NK-92 treated with Interleukin-12 subunit alpha and Interleukin-12 subunit beta, amount 100 ng/mL, for 24 hours (cell line): ENCODE measurements at regions not wholly inside any gene's neighbourhood (a gene's known extent, or its start where the extent isn't known, plus 50 kb on each side); places are given as distances from the start of the nearest gene placed in this dataset.
"Not testable (repeated sequence)": the region's sequence is repeated elsewhere in the genome, so short reads cannot be mapped to it uniquely, and the experiment has no call there.

ENCODE experiments used
- DNase-seq: peaks from one replicate; lab custom pipeline; 2025; lab: John Stamatoyannopoulos, UW

DNA sequence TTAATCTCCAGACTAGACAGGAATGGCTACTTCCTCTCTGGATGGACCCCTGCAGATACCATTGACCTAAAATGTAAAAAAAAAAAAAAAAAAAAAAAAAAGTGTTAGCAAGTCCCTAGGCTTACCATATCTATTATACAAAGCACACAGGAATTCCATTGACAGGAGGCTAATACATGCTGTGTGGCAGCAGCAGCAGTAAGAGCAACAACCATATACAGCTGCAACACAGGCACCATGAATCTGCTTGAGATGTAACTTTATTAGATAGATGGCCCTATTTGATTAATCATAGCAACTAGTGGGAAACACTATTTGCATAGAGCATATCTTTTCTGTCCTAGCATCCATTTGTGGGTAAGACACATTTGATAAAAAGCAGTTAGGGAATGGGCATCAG, 1447.1 kb downstream of the FAM181B start:
- DNase-seq = no peak

DNA sequence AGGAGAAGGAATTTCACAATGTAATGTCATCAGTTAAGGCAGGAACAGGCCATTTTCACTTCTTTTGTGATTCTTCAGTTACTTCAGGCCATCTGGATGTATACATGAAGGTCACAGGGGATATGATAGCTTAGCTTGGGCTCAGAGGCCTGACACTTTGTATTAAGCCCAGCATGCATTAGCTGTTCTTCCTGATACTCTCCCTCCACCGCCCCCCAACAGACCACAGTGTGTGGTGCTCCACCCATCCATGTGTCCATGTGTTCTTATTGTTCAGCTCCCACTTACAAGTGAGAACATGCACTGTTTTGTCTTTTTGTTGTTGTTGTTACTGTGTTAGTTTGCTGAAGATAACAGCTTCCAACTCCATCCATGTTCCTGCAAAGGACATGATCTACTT, 1453.4 kb downstream of the FAM181B start:
- not testable (repeated sequence) for DNase-seq

DNA sequence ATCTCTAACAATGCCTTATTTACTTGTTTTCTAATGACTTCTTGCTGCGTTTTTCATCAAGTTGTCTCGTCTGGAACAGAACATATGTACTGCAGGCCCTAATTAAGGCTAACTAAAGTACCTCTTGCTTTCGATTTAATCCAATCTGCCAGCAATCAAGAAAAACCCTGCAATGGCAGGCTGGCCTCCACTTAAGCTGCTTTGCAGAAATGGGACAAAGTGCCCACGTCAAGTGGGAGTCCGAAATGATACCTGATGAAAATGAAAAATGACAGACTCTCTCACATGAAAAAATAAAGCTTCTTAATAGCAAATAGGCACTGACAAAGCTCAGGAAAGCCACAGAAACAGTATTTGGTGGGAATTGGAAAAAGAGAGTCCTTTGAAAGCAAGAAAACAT, 1454.7 kb downstream of the FAM181B start:
- DNase-seq = no peak

DNA sequence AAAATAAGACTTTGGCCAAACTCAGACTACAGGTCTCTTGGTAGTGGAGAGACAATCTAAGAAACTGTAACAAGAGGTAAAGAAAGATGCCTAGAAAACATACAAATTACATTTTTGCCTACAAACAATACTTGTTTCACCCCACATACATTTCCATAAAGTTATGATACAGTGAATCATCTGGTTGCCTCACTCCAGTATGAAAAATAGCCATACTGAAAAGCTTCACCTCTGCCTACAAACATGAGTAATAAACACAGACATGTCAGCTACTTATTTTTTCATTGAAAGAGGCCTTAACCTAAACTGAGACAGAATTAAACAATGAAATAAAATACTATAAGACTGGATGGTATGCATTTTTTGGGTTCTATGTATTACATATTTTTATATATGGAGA, 1463.0 kb downstream of the FAM181B start:
- no peak for DNase-seq

DNA sequence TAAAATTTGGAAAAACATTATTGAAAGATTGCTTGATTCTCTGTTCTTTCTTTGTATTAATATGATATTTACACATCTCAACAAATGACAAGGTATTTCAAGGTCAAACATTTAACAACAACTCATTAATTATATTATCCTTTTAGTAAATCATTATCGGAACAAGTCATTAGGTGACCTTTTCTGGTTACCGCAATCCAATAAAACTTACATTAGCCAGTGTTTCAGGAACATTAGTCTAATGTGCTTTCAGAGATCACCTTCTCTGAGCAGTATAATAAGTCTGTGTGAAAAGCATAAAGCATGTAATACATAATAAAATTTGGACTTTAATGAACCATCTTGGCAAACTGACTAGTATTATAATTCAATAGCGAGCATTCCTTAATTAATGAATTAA, 1466.4 kb downstream of the FAM181B start:
- DNase-seq = no peak

DNA sequence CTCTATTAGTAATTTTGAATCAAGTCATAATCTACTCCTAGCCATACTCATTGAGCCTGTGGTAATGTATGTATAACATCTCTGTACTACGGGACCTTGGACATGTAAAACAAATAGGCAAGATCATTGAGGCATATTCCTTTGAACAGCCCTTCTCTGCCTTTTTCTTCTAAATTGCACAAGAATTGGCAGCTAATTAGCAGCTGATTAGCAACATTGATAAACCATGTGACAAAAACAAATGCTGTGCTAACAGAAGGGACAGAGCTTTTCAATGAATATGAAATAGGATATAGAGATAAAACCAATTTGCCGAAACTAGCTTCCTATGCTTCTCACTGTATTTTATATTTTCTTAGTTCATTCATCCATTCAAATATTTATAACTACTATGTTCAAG, 1474.2 kb downstream of the FAM181B start:
- no peak for DNase-seq

DNA sequence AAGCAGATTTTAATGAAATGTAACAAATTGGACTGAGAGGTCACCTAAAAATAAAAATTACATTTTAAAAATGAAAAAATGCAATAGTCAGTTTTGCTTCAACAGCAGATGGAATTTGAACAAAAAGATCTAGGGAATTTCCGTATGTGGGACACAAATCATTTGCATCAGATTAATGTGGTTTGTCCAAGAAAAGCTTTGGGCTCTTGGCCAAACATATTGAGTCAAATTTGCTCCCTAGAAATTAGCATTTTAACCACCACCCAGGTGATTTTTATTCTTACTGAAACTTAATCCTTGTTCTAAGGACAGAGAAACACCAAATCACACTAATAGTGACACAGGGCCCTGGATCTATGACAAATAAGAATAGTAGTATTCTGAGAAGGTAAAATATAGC, 1477.8 kb downstream of the FAM181B start:
- no peak for DNase-seq

DNA sequence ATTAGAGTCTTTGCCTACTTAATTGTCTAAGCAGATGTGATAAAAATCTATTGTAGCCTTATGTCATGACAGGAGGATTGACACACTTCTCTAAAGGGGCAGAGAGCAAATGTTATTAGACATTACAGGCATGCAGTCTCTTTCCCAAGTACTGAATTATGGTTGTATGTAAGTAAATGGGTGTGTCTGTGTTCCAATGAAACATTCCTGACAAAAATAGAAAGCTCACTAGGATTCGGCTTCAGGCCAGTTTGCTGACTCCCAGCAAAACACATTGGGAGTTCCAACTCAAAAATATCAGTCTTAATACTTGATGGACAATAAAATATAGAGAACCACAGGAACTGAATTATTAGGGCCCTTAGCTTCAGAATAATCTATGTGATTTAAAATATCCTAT, 1480.4 kb downstream of the FAM181B start:
- no peak for DNase-seq

DNA sequence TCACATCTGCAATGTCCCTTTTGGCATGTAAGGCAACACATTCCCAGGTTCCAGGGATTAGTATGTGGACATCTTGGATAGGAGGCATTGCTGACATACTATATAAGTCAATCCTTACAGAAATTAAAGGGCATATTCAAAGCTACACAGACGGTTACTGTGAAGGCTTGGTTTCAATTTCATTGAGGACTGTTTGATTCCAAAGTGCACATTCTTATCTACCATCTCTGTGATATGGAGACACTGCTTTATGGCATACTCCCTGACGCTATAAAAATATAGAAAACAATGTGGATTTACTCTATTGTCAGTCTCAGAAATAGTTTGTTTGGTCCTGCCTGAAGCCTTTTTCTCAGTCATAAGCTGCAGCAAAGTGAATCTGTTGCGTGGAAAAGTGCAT, 1486.7 kb downstream of the FAM181B start:
- no peak for DNase-seq

DNA sequence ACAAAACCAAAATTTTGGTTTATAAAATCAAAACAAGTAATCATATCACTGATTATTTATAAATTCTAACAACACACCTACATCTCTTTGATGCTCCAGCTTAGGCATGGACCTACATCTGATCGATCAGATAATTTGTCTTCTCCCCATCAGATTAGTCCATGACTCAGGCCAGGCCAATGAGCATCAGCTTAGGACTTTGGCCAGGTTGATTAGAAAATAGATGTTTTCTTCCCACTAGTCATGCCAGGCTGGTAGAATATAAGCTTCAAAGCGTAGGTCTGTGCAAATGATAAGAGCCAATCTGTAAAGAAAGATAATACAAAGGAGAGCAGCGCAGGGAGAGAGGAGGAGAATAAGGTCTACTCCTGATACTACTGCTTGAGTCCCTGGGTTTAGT, 1487.9 kb downstream of the FAM181B start:
- DNase-seq = no peak

DNA sequence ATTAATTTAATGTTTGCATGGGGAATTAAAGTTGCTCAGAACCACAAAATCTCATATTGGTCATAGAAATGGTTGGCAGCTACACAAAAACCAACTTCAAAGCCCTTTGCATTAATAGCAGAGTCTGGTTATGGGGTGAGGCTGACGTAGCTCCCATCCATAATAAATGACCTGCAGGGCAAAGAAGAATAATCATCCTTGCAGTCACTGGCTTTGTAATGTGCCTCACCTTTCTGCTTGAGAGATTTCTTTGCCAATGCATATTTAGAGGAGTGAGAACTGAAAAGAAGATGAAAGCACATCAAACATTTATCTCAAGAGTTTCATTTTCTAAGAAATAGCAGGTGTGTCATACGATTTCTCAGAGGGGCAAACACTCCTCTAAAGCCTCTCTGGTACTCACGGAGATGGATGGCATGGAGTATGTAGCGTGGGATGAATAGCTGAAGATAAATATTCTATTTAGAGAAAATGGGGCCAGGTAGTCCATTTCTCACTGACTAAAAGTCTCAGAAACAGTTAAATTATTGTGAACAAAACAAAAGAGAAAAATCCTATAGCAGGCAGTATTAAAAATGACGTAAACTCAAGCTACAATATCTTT, 1491.9 kb downstream of the FAM181B start:
- no peak for DNase-seq

DNA sequence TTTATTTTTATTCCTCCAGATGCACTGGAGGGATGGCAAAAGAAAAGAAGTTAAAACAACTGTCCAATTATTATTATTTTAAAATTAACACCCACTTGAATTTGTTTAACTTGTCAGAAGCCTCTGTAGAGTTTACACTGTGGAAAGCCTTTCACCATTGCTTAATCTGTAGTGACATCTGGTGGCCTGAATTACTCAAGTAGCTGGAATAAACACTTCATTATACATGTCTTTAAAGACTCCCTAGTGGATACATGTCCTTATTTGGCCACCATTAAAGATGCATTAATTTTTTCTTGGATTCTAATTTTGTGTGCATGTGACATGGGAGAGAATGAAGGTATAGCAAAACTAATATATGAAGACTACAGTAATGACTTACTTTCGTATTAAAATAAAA, 1496.5 kb downstream of the FAM181B start:
- no peak for DNase-seq

DNA sequence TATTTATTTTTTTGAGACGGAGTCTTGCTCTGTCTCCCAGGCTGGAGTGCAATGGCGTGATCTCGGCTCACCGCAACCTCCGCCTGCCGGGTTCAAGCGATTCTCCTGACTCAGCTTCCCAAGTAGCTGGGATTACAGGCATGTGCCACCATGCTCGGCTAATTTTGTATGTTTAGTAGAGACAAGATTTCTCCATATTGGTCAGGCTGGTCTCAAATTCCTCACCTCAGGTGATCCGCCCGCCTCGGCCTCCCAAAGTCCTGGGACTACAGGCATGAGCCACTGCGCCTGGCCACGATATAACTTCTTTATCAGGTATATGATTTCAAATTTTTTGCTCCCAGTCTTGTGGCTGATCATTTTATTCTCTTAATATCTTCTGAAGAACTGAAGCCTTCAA, 1506.3 kb downstream of the FAM181B start:
- not testable (repeated sequence) for DNase-seq

DNA sequence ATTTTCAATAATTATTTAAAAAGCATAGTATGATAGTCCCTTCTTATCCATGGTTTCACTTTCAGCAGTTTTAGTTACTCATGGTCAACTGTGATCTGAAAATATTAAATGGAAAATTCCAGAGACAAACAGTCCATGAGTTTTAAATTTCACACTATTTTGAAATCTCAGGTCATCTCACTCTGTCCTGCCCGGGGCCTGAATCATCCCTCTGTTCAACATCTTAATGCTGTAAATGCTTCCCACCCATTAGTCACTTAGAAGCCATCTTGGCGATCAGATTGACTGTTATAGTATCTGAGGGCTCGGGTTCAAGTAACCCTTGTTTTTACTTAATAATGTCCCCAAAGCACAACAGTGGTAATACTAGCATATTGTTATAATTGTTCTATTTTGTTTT, 1509.3 kb downstream of the FAM181B start:
- DNase-seq = no peak

DNA sequence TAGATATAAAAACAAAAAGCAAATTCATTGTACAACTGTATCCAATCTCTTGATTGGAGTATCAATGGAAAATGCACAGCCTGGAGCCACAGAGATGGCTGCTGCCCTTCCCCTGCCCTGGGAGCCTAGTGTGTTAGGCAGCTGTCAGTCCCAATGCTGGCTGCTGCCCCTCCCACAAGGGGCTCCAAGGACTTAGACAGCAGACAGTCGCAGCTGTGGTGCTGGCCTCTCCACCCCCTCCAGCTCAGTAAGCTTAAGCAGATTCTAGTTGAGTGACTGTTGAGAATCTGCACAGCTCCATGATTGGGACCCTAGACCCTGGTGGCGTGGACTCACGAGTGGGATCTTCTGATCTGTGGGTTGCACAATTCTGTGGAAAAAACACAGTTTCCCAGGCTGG, 1511.2 kb downstream of the FAM181B start:
- no peak for DNase-seq

DNA sequence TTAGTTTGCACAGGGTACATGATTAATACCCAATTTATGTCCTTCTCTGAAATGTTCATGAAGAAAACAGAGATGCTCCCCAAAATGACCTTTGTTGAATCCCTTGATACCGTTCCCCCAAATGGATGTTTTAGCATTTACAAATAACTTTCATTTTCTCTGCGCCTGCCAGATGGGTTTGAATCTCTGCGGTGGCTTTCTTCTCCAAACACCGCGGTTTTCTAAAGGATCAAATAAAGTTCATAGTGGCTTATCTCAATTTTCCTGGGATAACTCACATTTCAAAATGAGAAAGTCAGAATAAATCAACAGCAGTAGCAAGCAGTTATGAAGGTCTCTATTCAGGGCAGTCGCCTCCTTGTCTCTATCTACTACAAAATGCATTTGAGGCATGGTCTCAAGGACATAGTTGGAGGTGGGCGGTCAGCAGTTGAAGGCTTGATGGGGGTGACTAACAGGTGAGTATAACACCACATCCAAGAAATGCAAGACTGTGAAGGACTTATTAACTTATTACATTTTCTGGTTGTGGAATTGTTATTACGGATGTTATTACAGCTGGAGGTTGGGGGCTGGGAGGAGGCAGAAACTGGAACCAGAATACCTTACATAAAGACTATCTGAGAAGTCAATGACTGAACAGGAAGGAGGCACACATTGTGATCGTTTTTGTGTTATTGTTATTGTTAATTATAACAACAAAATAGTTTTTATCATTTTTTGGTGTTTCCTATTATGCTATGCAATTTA, 1513.3 kb downstream of the FAM181B start:
- DNase-seq = no peak

DNA sequence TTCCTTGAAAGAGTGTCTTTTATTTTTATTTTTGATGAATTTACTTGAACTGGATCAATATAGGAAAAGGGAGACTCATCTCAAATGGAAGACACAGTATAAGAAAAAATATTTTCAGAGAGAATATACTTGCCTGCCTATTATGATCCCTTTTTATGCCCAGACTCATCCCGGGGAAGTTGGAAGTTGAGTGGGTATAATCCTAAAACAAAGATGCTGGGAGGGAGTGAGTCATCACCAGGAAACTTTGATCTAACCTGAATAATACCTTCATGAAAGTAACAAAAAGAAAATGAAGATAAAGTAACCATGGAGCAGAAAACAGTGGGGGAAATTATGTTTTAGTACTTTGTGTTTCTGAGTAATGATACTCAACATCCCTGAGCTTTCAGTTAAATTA, 1514.0 kb downstream of the FAM181B start:
- DNase-seq = no peak

DNA sequence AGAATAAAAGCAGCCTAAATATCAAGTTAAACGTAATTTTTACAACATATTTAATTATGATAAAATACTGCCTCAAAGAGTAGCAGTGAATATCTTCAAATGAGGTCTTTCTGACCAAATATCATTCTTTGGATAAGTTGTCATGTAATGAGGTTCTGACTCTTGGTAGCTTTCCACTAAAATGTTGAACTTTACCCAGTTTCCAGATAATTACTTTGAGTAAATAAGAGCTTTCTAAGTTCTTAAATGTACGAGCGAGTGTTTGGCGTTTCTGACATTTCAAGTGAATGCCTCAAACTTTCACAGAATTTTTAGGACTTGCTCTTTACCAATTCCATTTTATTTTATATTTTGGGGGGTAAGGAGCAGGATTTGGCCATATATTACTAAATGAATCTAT, 1515.2 kb downstream of the FAM181B start:
- no peak for DNase-seq

DNA sequence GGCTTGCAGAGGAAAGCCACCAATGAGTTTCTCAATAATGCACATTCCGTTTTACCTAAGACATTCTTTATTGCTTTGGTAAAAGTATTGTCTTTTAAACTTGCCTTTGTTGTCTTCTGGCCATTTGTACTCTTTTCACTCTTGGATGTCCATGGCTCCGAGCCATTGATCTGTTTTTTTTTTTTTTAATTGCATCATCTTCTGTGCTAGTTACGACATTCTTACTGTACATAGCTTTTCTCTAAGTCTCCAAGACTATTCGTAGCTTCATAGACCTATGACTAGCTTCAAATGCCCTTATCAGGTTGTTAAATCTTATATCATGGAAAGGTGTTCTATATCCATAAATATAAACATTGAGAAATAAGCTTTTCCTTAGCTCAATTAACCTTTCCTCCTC, 1522.6 kb downstream of the FAM181B start:
- DNase-seq = no peak

DNA sequence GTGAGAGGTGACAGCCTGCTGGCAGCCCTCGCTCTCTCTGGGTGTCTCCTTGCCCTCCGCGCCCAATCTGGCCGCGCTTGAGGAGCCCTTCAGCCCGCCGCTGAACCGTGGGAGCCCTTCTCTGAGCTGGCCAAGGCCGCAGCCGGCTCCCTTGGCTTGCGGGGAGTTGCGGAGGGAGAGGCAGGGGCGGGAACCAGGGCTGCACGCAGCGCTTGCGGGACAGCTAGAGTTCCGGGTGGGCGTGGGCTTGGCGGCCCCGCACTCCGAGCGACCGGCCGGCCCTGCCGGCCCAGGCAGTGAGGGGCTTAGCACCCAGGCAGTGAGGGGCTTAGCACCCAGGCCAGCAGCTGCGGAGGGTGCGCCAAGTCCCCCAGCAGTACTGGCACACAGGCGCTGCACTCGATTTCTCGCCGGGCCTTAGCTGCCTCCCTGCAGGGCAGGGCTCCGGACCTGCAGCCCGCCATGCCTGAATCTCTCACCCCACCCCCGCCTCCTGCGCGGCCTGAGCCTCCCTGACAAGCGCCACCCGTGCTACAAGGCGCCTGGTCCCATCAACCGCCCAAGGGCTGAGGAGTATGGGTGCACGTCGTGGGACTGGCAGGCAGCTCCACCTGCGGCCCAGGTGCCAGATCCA, 1526.1 kb downstream of the FAM181B start:
- no peak for DNase-seq

DNA sequence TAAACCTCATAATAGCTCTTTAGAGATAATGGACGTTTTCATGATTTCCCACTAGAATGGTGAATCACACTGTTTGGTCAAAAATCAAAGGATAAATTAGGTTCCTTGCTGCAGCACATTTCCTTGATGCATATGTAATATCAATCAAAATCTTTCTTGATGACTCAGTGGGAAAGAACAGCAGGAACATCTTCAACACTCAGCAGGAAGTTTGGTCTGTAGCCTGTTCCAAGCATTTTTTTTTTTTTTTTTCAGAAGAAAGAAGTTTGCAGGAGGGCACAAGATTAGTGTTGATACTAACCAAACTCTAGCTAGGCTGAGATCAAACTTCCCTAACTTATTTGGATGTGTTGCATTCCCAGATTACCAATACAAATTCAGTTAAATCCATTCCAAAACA, 1529.8 kb downstream of the FAM181B start:
- DNase-seq = no peak

DNA sequence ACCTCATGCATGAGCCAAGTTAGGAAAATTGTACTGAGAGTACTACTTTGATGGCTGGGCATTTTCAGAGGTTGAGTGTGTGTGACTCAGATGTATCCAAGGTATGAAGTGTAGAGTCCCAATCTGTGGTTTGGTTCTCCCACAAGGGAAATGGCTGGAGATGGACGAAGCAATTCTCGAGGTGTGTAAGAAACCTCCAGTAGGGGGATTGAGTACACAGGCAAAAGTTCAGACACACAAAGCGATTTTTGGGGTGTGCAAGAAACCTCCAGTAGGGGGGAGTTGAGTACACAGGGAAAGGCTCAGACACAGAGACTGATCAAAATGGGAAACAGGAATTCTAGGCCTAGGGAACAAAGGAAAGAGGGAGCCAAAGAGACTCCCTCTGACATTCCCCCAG, 1536.3 kb downstream of the FAM181B start:
- DNase-seq = no peak

DNA sequence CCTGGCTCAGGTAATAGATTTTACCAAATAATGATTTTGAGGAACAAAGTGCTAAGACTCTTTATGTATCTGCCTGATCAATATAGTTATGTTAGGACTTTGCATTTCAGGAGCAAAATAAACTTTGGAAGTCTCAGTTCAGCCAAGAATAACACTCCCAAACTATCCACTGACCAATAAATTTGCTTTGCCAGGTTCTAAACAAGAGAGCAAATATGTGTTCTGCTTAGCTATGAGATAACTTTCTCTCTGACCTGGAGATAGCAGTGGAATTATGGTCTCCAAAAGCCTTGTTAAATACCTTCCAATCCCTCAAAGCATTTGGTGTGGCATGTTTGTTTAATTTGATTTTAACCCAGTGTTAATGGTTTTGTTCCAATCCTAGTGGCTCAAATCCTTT, 1541.1 kb downstream of the FAM181B start:
- DNase-seq = no peak

DNA sequence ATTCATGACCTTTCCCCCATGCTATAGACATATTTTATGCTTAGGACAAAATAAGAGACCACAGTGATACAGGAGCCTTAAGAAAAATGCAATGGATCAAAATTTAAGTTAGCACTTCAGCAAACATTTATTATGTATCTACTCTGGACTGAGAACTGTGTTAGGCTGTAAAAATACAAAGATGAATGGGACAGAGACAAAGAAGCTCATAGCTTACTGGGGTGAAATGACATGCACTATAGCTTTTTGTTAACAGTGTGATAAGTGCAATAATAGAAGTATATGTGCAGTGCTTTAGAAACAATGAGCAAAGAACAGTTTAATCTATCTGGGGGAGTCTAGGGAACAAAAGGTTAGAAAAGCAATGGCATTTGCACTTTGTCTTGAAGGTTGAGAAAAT, 1543.1 kb downstream of the FAM181B start:
- DNase-seq = no peak
